22Rv1 (cell line): ENCODE measurements at regions not wholly inside any gene's neighbourhood (a gene's known extent, or its start where the extent isn't known, plus 50 kb on each side); places are given as distances from the start of the nearest gene placed in this dataset.

Experiments
- CTCF ChIP-seq: fragments of 450-650 bp; IDR thresholded peaks from 2 replicates; pipeline ENCODE4 v1.5.1; 2017; ENCODE audit warnings: mild to moderate bottlenecking
- ZFX ChIP-seq: fragments of 450-650 bp; IDR thresholded peaks from 2 replicates; pipeline ENCODE4 v1.6.1; 2017; ENCODE audit warnings: antibody characterized with exemption, borderline replicate concordance

- TF ChIP-seq CTCF (no peak), ZFX (no peak)
Measured at GRCh38 chr1:168863772-168864171, 134.8 kb upstream of the DPT start.
